OCI-LY7 (cell line): ENCODE measurements at regions not wholly inside any gene's neighbourhood (a gene's known extent, or its start where the extent isn't known, plus 50 kb on each side); places are given as distances from the start of the nearest gene placed in this dataset.

Experiments used
- CTCF ChIP-seq: fragments of 200-600 bp; sonication (generic); conservative IDR thresholded peaks from 2 replicates; pipeline ENCODE4 v1.5.1; 2014; ENCODE audit warnings: mild to moderate bottlenecking, antibody characterized with exemption, low read length, moderate library complexity, mixed read lengths
- EZH2phosphoT487 ChIP-seq: fragments of 200-600 bp; sonication (generic); IDR thresholded peaks from 2 replicates; pipeline ENCODE4 v1.6.1; 2018; ENCODE audit warnings: low read depth, borderline replicate concordance, mild to moderate bottlenecking, mixed run types, antibody characterized with exemption, low read length, moderate library complexity, mixed read lengths

DNA sequence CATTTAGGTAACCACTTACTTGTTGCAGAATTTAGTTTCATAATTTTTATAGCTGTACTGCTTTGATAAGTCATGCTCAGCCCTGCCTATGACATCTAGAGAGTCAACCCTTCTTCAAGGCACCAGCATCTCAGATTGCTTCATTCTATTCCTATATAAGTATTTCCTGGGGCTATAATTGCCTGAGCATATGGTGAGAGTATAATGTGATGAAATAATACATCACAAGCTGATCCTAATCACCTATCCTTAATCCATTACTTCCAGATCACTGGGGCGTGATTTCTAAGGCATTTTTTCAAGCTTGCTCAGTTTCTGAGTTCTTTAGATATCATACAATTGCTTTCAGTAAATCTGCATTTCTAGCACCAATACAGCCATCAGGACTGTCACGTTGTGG, 200.0 kb upstream of the NPY2R start:
- TF ChIP-seq CTCF (no peak), EZH2phosphoT487 (no peak)
